GM19463 (cell line): ENCODE measurements at regions not wholly inside any gene's neighbourhood (a gene's known extent, or its start where the extent isn't known, plus 50 kb on each side); places are given as distances from the start of the nearest gene placed in this dataset.
"Not testable (repeated sequence)": the region's sequence is repeated elsewhere in the genome, so short reads cannot be mapped to it uniquely, and the experiment has no call there.

Experiments used
- ATAC-seq: cut with Tn5 transposase; IDR thresholded peaks from one replicate; pipeline ENCODE4 v1.9.1; 2021; ENCODE audit warnings: mild to moderate bottlenecking, moderate library complexity; ENCODE audit not compliant: unreplicated experiment

GRCh38 chr11:134980819-134981710 lies 569.0 kb upstream of the B3GAT1 start:
- ATAC-seq: no peak

- ATAC-seq: not testable (repeated sequence)
Measured at GRCh38 chr11:134979089-134979457, 567.0 kb upstream of the B3GAT1 start.

- no peak for ATAC-seq
Measured at GRCh38 chr11:134978388-134979088, 566.5 kb upstream of the B3GAT1 start.

GRCh38 chr11:134976551-134976950 lies 564.5 kb upstream of the B3GAT1 start:
- ATAC-seq: no peak

- ATAC-seq: no peak
Measured at GRCh38 chr11:134975866-134976376, 563.9 kb upstream of the B3GAT1 start.

- ATAC-seq: no peak
Measured at GRCh38 chr11:134973801-134974200, 561.8 kb upstream of the B3GAT1 start.

- no peak for ATAC-seq
Measured at GRCh38 chr11:134971381-134971780, 559.3 kb upstream of the B3GAT1 start.

- no peak for ATAC-seq
Measured at GRCh38 chr11:134967746-134968145, 555.7 kb upstream of the B3GAT1 start.

GRCh38 chr11:134961386-134961785 lies 549.3 kb upstream of the B3GAT1 start:
- ATAC-seq: not testable (repeated sequence)

GRCh38 chr11:134958870-134959269 lies 546.8 kb upstream of the B3GAT1 start:
- no peak for ATAC-seq

- ATAC-seq: no peak
Measured at GRCh38 chr11:134958336-134958640, 546.2 kb upstream of the B3GAT1 start.

- no peak for ATAC-seq
Measured at GRCh38 chr11:134957540-134958335, 545.7 kb upstream of the B3GAT1 start.

GRCh38 chr11:134956450-134957210 lies 544.6 kb upstream of the B3GAT1 start:
- no peak for ATAC-seq

GRCh38 chr11:134955970-134956369 lies 543.9 kb upstream of the B3GAT1 start:
- ATAC-seq: not testable (repeated sequence)

GRCh38 chr11:134955281-134955680 lies 543.2 kb upstream of the B3GAT1 start:
- no peak for ATAC-seq

GRCh38 chr11:134954456-134954855 lies 542.4 kb upstream of the B3GAT1 start:
- not testable (repeated sequence) for ATAC-seq

GRCh38 chr11:134953417-134953970 lies 541.5 kb upstream of the B3GAT1 start:
- not testable (repeated sequence) for ATAC-seq

GRCh38 chr11:134951305-134951700 lies 539.3 kb upstream of the B3GAT1 start:
- no peak for ATAC-seq

- no peak for ATAC-seq
Measured at GRCh38 chr11:134950692-134951304, 538.8 kb upstream of the B3GAT1 start.
